Erythroblast (primary cell): ENCODE measurements at regions not wholly inside any gene's neighbourhood (a gene's known extent, or its start where the extent isn't known, plus 50 kb on each side); places are given as distances from the start of the nearest gene placed in this dataset.
"Not testable (repeated sequence)": the region's sequence is repeated elsewhere in the genome, so short reads cannot be mapped to it uniquely, and the experiment has no call there.

Source experiments
- DNase-seq, 2 experiments: peaks; one replicate each; lab custom pipeline; 2025; lab: John Stamatoyannopoulos, UW
- GATA1 ChIP-seq: IDR thresholded peaks from 2 replicates; pipeline ENCODE4 v1.6.1; 2011; ENCODE audit warnings: low read depth, mild to moderate bottlenecking, control low read depth, low read length, moderate library complexity
- POLR2A ChIP-seq: IDR thresholded peaks from 2 replicates; pipeline ENCODE4 v1.6.1; 2011; ENCODE audit warnings: mild to moderate bottlenecking, low read length

- TF ChIP-seq GATA1, result no peak
- no peak for TF ChIP-seq POLR2A
- no peak for DNase-seq
Measured at GRCh38 chr11:71153005-71153390, 99.4 kb downstream of the SHANK2 start.

GRCh38 chr11:71152312-71153004, 99.9 kb downstream of the SHANK2 start:
- not testable (repeated sequence) for DNase-seq

GRCh38 chr11:71151561-71151960, 100.8 kb downstream of the SHANK2 start:
- no peak for DNase-seq
- TF ChIP-seq GATA1 (no peak), POLR2A (no peak)

GRCh38 chr11:71150859-71151258, 101.5 kb downstream of the SHANK2 start:
- TF ChIP-seq POLR2A (no peak), GATA1 (no peak)
- no peak for DNase-seq

GRCh38 chr11:71148716-71149115, 103.7 kb downstream of the SHANK2 start:
- TF ChIP-seq POLR2A (no peak), GATA1 (no peak)
- DNase-seq, result no peak

GRCh38 chr11:71147331-71147730, 105.0 kb downstream of the SHANK2 start:
- DNase-seq, result no peak
- TF ChIP-seq GATA1, result no peak
- no peak for TF ChIP-seq POLR2A

- TF ChIP-seq POLR2A, result no peak
- no peak for TF ChIP-seq GATA1
- no peak for DNase-seq
Measured at GRCh38 chr11:71146846-71147245, 105.5 kb downstream of the SHANK2 start.

GRCh38 chr11:71145988-71146824, 106.2 kb downstream of the SHANK2 start:
- no peak for DNase-seq
- TF ChIP-seq GATA1 (no peak), POLR2A (no peak)

- TF ChIP-seq POLR2A (no peak), GATA1 (no peak)
- no peak for DNase-seq
Measured at GRCh38 chr11:71145368-71145767, 107.0 kb downstream of the SHANK2 start.

- no peak for DNase-seq
Measured at GRCh38 chr11:71144736-71145135, 107.6 kb downstream of the SHANK2 start.

GRCh38 chr11:71144010-71144409, 108.4 kb downstream of the SHANK2 start:
- TF ChIP-seq POLR2A (no peak), GATA1 (no peak)
- no peak for DNase-seq

More at GRCh38 chr11:71144736-71145135, 107.6 kb downstream of the SHANK2 start:
- TF ChIP-seq POLR2A (no peak), GATA1 (no peak)

GRCh38 chr11:71140206-71140919, 112.0 kb downstream of the SHANK2 start:
- TF ChIP-seq GATA1, result no peak
- TF ChIP-seq POLR2A, result no peak

GRCh38 chr11:71139516-71140205, 112.7 kb downstream of the SHANK2 start:
- DNase-seq, result no peak
- TF ChIP-seq POLR2A, result no peak
- no peak for TF ChIP-seq GATA1

More at GRCh38 chr11:71140206-71140919, 112.0 kb downstream of the SHANK2 start:
- DNase-seq, result no peak
